Gastrocnemius medialis (tissue), 4 donors: ENCODE measurements at regions not wholly inside any gene's neighbourhood (a gene's known extent, or its start where the extent isn't known, plus 50 kb on each side); places are given as distances from the start of the nearest gene placed in this dataset.

Experiments
- ATAC-seq, 2 donors: fragments of 150-250 bp; one replicate each; pipeline ENCODE4 v1.9.1; 2016
- DNase-seq, 2 donors: peaks; one replicate each; pipeline ENCODE4 v3.0.0-alpha.2; 2019
- H3K27ac ChIP-seq, 4 donors: fragments of 200-600 bp; sonication (generic); 1 replicate in 1 of 4; 2 replicates in 3 of 4; pipeline ENCODE4 v1.5.1; 2016 to 2018; ENCODE audit warnings: mild to moderate bottlenecking in 2 of 4, moderate library complexity in 1 of 4
- H3K27me3 ChIP-seq, 3 donors: fragments of 200-600 bp; sonication (generic) in 2 of 3; 1 replicate in 1 of 3; 2 replicates in 2 of 3; pipeline versions ENCODE4 v1.5.1 to v1.6.0; 2016 to 2019; ENCODE audit warnings: mild to moderate bottlenecking in 1 of 3, moderate library complexity in 1 of 3
- H3K36me3 ChIP-seq, 2 donors: fragments of 200-600 bp; sonication (generic) in 1 of 2; one replicate each; pipeline ENCODE4 v1.5.1; 2017 to 2018
- H3K4me1 ChIP-seq, 2 donors: fragments of 200-600 bp; sonication (generic) in 1 of 2; one replicate each; pipeline ENCODE4 v1.5.1; 2016 to 2017; ENCODE audit warnings: mild to moderate bottlenecking in 2 of 2
- H3K4me3 ChIP-seq, 4 donors: fragments of 200-600 bp; sonication (generic) in 3 of 4; 1 replicate in 1 of 4; 2 replicates in 3 of 4; pipeline ENCODE4 v1.5.1; 2016 to 2019; ENCODE audit warnings: mild to moderate bottlenecking in 2 of 4
- H3K9me3 ChIP-seq, 3 donors: fragments of 200-600 bp; sonication (generic) in 2 of 3; 1 replicate in 1 of 3; 2 replicates in 2 of 3; pipeline ENCODE4 v1.5.1; 2016 to 2019
- POLR2A ChIP-seq, 2 donors: fragments of 450-650 bp; IDR thresholded peaks; one replicate each; pipeline ENCODE4 v1.6.1; 2017; ENCODE audit warnings: antibody characterized with exemption in 2 of 2, mild to moderate bottlenecking in 2 of 2, moderate library complexity in 2 of 2
- in situ Hi-C, 4 donors: fragments of 200-750 bp; cut with MboI; loops; one replicate each; pipeline versions ENCODE4 v1.15.0 to v1.8.0; 2017; ENCODE audit warnings: low sequenced_read_pairs in 4 of 4
- intact Hi-C: fragments of 100-400 bp; cut with DNase I; formaldehyde crosslinking; loops from one replicate; pipeline ENCODE4 v1.15.1; 2023; ENCODE audit warnings: low total_unique reads
- TF ChIP-seq, protein P1 (sequence below), 5 experiments: fragments of 450-650 bp in 3 of 5; fragments of 200-600 bp in 2 of 5; sonication (generic) in 2 of 5; IDR thresholded peaks in 4 of 5; conservative IDR thresholded peaks in 1 of 5; 1 replicate in 4 of 5; 2 replicates in 1 of 5; pipeline ENCODE4 v1.5.1; 2016 to 2019; ENCODE audit warnings: antibody characterized with exemption in 5 of 5, mild to moderate bottlenecking in 3 of 5, moderate library complexity in 3 of 5

- peak overlapping the region in 1 of 4 donors; percentile 31 for H3K27ac ChIP-seq
- in situ Hi-C loops = loop anchor here in 1 of 4 donors (25.0 kb wide), 1 partner anchor 456 kb away; no protein-coding TSS in a partner anchor
- ATAC-seq = no peak
Measured at GRCh38 chr4:123867910-123868587, 471.5 kb downstream of the SPRY1 start.

GRCh38 chr4:123869286-123870215 lies 473.0 kb downstream of the SPRY1 start:
- DNase-seq = peak in 1 of 2 donors; percentile 38
- intact Hi-C loops = no loop called here
- ATAC-seq = peak; percentile 68 to 70

More at GRCh38 chr4:123867910-123868587, 471.5 kb downstream of the SPRY1 start:
- TF ChIP-seq, protein P1, sequence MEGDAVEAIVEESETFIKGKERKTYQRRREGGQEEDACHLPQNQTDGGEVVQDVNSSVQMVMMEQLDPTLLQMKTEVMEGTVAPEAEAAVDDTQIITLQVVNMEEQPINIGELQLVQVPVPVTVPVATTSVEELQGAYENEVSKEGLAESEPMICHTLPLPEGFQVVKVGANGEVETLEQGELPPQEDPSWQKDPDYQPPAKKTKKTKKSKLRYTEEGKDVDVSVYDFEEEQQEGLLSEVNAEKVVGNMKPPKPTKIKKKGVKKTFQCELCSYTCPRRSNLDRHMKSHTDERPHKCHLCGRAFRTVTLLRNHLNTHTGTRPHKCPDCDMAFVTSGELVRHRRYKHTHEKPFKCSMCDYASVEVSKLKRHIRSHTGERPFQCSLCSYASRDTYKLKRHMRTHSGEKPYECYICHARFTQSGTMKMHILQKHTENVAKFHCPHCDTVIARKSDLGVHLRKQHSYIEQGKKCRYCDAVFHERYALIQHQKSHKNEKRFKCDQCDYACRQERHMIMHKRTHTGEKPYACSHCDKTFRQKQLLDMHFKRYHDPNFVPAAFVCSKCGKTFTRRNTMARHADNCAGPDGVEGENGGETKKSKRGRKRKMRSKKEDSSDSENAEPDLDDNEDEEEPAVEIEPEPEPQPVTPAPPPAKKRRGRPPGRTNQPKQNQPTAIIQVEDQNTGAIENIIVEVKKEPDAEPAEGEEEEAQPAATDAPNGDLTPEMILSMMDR (IDR thresholded peaks at IDR 0.05 in 4 of 5, conservative IDR thresholded peaks at IDR 0.05 in 1 of 5) = no peak
- no peak for TF ChIP-seq POLR2A (IDR thresholded peaks at IDR 0.05)
- DNase-seq = no peak
- no peak overlapping the region for H3K4me3 ChIP-seq
- intact Hi-C loops = no loop called here
- H3K9me3 ChIP-seq = no peaks in the 10 kb centered on the region
- peaks cover 21 to 30% of the 10 kb centered on the region in 2 donors for H3K4me1 ChIP-seq
- no peaks in the 10 kb centered on the region for H3K27me3 ChIP-seq
- H3K36me3 ChIP-seq = no peaks in the 10 kb centered on the region

DNA sequence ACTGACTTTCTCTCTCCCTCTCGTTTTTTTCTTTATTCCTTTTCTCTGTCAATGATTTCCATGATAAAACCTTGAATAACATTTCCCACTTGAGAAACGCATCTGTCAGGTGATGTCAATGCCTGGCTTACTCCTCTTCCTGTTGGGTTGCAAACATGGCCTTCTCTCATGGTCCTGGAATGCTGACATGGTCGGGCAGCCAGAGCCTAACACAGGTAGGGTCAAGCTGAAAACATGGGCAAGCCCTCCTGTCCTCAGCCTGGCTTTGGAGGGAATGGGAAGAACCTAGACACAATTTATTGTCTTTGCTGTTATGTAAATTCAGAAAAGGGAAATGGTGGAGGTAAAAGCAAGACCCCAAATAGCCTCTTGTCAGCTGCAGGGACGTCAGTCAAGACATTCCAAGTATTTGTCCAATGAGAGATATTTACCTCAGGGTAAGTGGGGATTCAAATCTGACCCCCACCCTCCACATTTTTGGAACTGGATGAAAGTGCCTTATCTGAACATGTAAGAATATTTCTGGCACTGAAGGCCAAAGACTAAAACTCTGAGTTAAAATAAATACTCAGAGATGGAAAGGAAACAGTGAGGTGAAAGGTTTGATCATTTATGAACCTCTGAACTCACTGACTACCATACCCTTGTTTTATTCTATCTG lies 473.8 kb downstream of the SPRY1 start:
- Histone ChIP-seq H3K27ac (peak overlapping the region; percentile 32 to 75 (median 62)), H3K4me3 (no peak overlapping the region), H3K36me3 (no peaks in the 10 kb centered on the region), H3K27me3 (no peaks in the 10 kb centered on the region), H3K4me1 (peaks cover 28 to 30% of the 10 kb centered on the region in 2 donors), H3K9me3 (no peaks in the 10 kb centered on the region)
- no peak for ATAC-seq
- no peak for TF ChIP-seq POLR2A (IDR thresholded peaks at IDR 0.05)
- TF ChIP-seq, protein P1 (IDR thresholded peaks at IDR 0.05 in 4 of 5, conservative IDR thresholded peaks at IDR 0.05 in 1 of 5) = no peak
- intact Hi-C loops = no loop called here
- DNase-seq = no peak
- in situ Hi-C loops = loop anchor here in 1 of 4 donors (25.0 kb wide), 1 partner anchor 458 kb away; no protein-coding TSS in a partner anchor

More at GRCh38 chr4:123869286-123870215, 473.0 kb downstream of the SPRY1 start:
- H3K9me3 ChIP-seq = no peaks in the 10 kb centered on the region
- H3K4me1 ChIP-seq = peaks cover 24 to 30% of the 10 kb centered on the region in 2 donors
- peak overlapping the region; percentile 32 to 75 (median 62) for H3K27ac ChIP-seq
- H3K27me3 ChIP-seq = no peaks in the 10 kb centered on the region
- in situ Hi-C loops = loop anchor here in 1 of 4 donors (25.0 kb wide), 1 partner anchor 457 kb away; no protein-coding TSS in a partner anchor
- H3K4me3 ChIP-seq = no peak overlapping the region
- TF ChIP-seq, protein P1 (IDR thresholded peaks at IDR 0.05 in 4 of 5, conservative IDR thresholded peaks at IDR 0.05 in 1 of 5) = no peak
- H3K36me3 ChIP-seq = no peaks in the 10 kb centered on the region

DNA sequence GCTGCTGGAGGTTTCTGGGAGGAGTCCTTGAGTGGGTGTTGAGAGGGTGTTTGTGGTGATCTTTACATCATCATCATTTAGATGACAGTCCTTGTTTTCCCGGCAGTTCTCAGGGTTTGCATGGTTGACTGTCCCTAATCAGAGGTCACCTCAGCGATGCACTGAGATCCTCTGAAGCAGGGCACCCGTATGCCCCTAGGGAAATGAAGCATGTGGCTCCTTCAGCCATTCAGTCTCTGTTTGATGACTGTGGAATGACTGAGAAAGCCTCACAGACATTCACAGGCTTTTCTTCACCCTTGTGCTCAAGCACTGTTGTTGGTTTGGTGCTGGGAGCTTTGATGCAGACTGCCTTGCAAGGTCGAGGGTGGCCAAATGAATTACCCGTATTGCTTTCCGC lies 474.7 kb downstream of the SPRY1 start:
- Histone ChIP-seq H3K9me3 (no peaks in the 10 kb centered on the region), H3K4me3 (peak overlapping the region in 2 of 4 donors; percentile 7 to 18), H3K36me3 (no peaks in the 10 kb centered on the region), H3K4me1 (peaks cover 28 to 30% of the 10 kb centered on the region in 2 donors), H3K27ac (peak overlapping the region; percentile 32 to 75 (median 62)), H3K27me3 (no peaks in the 10 kb centered on the region)
- in situ Hi-C loops = loop anchor here in 1 of 4 donors (25.0 kb wide), 1 partner anchor 459 kb away; no protein-coding TSS in a partner anchor
- intact Hi-C loops = no loop called here
- TF ChIP-seq POLR2A (IDR thresholded peaks at IDR 0.05) = no peak
- TF ChIP-seq, protein P1 (IDR thresholded peaks at IDR 0.05 in 4 of 5, conservative IDR thresholded peaks at IDR 0.05 in 1 of 5) = no peak
- ATAC-seq = peak in 1 of 2 donors; percentile 27
- no peak for DNase-seq
